PC-3 (cell line): ENCODE measurements at regions not wholly inside any gene's neighbourhood (a gene's known extent, or its start where the extent isn't known, plus 50 kb on each side); places are given as distances from the start of the nearest gene placed in this dataset.

Experiments
- ATAC-seq: fragments of 200-7000 bp; cut with Tn5 transposase; 2 replicates; pipeline ENCODE4 v1.9.1; 2020; ENCODE audit warnings: mild to moderate bottlenecking, moderate library complexity
- BruUV-seq: library from RNA; stranded (reverse); fragments of 400-500 nt; replicated peaks from 2 replicates; lab custom pipeline; 2021; lab: Mats Ljungman, UMichigan
- CTCF ChIA-PET: fragments of 300-600 bp; sonication (Branson Sonifier 250); formaldehyde crosslinking; loops from one replicate; lab custom pipeline; 2022; ENCODE audit warnings: antibody characterized with exemption; lab: Charles Lee
- POLR2A ChIA-PET: fragments of 300-600 bp; sonication (Branson Sonifier 250); formaldehyde crosslinking; loops from one replicate; lab custom pipeline; 2022; ENCODE audit warnings: antibody characterized with exemption; ENCODE audit not compliant: unreplicated experiment; lab: Charles Lee
- DNase-seq: peaks from one replicate; pipeline ENCODE4 v3.0.0-alpha.2; 2015
- H2AFZ ChIP-seq: fragments of 300-600 bp; sonication (generic); 2 replicates; pipeline ENCODE4 v1.6.0; 2016; ENCODE audit warnings: antibody characterized with exemption, low read length
- H3F3A ChIP-seq: fragments of 300-600 bp; sonication (generic); one replicate; pipeline ENCODE4 v1.6.0; 2017; ENCODE audit warnings: antibody characterized with exemption, low read length, control low read depth, mild to moderate bottlenecking; ENCODE audit not compliant: unreplicated experiment
- H3K27ac ChIP-seq: fragments of 300-600 bp; sonication (generic); 2 replicates; pipeline ENCODE4 v1.5.1; 2016; ENCODE audit warnings: mild to moderate bottlenecking, low read length
- H3K27me3 ChIP-seq: fragments of 300-600 bp; sonication (generic); 2 replicates; pipeline ENCODE4 v1.6.1; 2016; ENCODE audit warnings: low read length, mixed read lengths
- H3K36me3 ChIP-seq: fragments of 300-600 bp; sonication (generic); 2 replicates; pipeline ENCODE4 v1.6.1; 2016; ENCODE audit warnings: low read depth, mixed run types, low read length, mixed read lengths
- H3K4me1 ChIP-seq: fragments of 300-600 bp; sonication (generic); 2 replicates; pipeline ENCODE4 v1.5.1; 2016; ENCODE audit warnings: low read length; ENCODE audit not compliant: insufficient read depth
- H3K4me2 ChIP-seq: fragments of 300-600 bp; sonication (generic); 2 replicates; pipeline ENCODE4 v1.6.0; 2016; ENCODE audit warnings: low read length
- H3K4me3 ChIP-seq: fragments of 300-600 bp; sonication (generic); 2 replicates; pipeline ENCODE4 v1.5.1; 2016; ENCODE audit warnings: mild to moderate bottlenecking, low read length, mixed read lengths
- H3K79me2 ChIP-seq: fragments of 300-600 bp; sonication (generic); 2 replicates; pipeline ENCODE4 v1.6.1; 2017; ENCODE audit warnings: low read length, mixed read lengths
- H3K9ac ChIP-seq: fragments of 300-600 bp; sonication (generic); 2 replicates; pipeline ENCODE4 v1.6.0; 2016; ENCODE audit warnings: mild to moderate bottlenecking, low read length
- H3K9me2 ChIP-seq: fragments of 300-600 bp; sonication (generic); replicated peaks from 2 replicates; pipeline ENCODE4 v1.6.1; 2016; ENCODE audit warnings: mixed run types, low read length, mixed read lengths
- H3K9me3 ChIP-seq: fragments of 300-600 bp; sonication (generic); 2 replicates; pipeline ENCODE4 v1.6.1; 2016; ENCODE audit warnings: low read length, mixed read lengths
- H4K20me1 ChIP-seq: fragments of 300-600 bp; sonication (generic); 2 replicates; pipeline ENCODE4 v1.6.1; 2016; ENCODE audit warnings: low read length, mixed read lengths
- CTCF ChIP-seq: fragments of 300-600 bp; sonication (generic); conservative IDR thresholded peaks from 2 replicates; pipeline ENCODE4 v1.5.1; 2017; ENCODE audit warnings: antibody characterized with exemption, low read depth, mild to moderate bottlenecking, low read length
- EZH2 ChIP-seq: fragments of 300-600 bp; sonication (generic); IDR thresholded peaks from one replicate; pipeline ENCODE4 v1.6.1; 2017; ENCODE audit warnings: antibody characterized with exemption, mild to moderate bottlenecking, low read length; ENCODE audit not compliant: unreplicated experiment
- EZH2phosphoT487 ChIP-seq: fragments of 300-600 bp; sonication (generic); IDR thresholded peaks from 2 replicates; pipeline ENCODE4 v1.6.1; 2018; ENCODE audit warnings: mild to moderate bottlenecking, antibody characterized with exemption, low read length, borderline replicate concordance
- intact Hi-C: fragments of 100-400 bp; cut with micrococcal nuclease; formaldehyde crosslinking; loops from 2 replicates; pipeline ENCODE4 v1.9.0; 2023

DNA sequence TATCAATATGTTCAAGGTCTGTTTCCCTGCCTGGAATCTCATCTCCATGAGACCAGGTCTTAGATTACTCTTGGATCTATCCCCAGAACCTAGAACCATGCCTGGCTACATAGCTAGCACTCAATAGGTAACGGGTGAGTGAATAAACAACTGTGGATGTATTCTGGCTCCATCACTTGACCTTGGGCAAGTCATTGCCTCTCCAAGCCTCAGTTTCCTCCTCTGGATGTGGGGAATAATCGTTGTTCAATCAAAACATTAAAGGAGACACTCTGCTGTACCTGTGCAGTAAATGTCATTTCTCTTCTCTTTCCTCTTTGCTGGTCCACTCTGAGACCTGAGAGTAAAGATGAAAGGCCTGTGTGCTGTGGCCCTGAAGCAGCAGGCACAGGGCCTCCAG, 121.5 kb upstream of the MYCN start:
- Histone ChIP-seq H4K20me1 (no peaks in the 10 kb centered on the region), H3K4me2 (no peak overlapping the region), H3K9ac (no peak overlapping the region), H3F3A (no peaks in the 10 kb centered on the region), H3K79me2 (no peaks in the 10 kb centered on the region), H3K9me2 (no peaks in the 10 kb centered on the region), H3K9me3 (no peaks in the 10 kb centered on the region), H3K4me1 (no peaks in the 10 kb centered on the region), H3K27me3 (peaks cover 49% of the 10 kb centered on the region), H2AFZ (no peak overlapping the region), H3K36me3 (no peaks in the 10 kb centered on the region), H3K27ac (no peak overlapping the region), H3K4me3 (no peak overlapping the region)
- ATAC-seq (no peak), DNase-seq (no peak)
- intact Hi-C loops: no loop called here
- TF ChIP-seq EZH2phosphoT487 (no peak), EZH2 (no peak), CTCF (no peak)
- POLR2A ChIA-PET: no interaction called here
- BruUV-seq: no TSS peak
- CTCF ChIA-PET: no interaction called here

GRCh38 chr2:15819562-15820256, 120.6 kb upstream of the MYCN start:
- H3K27me3 ChIP-seq: peaks cover 46% of the 10 kb centered on the region
- no peaks in the 10 kb centered on the region for H3K4me1 ChIP-seq
- no peak overlapping the region for H3K4me2 ChIP-seq
- no peak overlapping the region for H3K9ac ChIP-seq
- ATAC-seq: no peak
- ChIA-PET CTCF (no interaction called here), POLR2A (no interaction called here)
- no peak overlapping the region for H3K27ac ChIP-seq
- no peaks in the 10 kb centered on the region for H3K36me3 ChIP-seq
- no peak overlapping the region for H2AFZ ChIP-seq
- DNase-seq: no peak
- no peak for TF ChIP-seq EZH2
- no peaks in the 10 kb centered on the region for H3K9me3 ChIP-seq
- H3K9me2 ChIP-seq: no peaks in the 10 kb centered on the region
- no peak overlapping the region for H3K4me3 ChIP-seq
- intact Hi-C loops: no loop called here
- H3F3A ChIP-seq: no peaks in the 10 kb centered on the region
- no peaks in the 10 kb centered on the region for H4K20me1 ChIP-seq
- no peaks in the 10 kb centered on the region for H3K79me2 ChIP-seq
- BruUV-seq: no TSS peak

- no peaks in the 10 kb centered on the region for H3K36me3 ChIP-seq
- no TSS peak for BruUV-seq
- no peaks in the 10 kb centered on the region for H3K4me1 ChIP-seq
- no peak for TF ChIP-seq CTCF
- no peak for TF ChIP-seq EZH2phosphoT487
- no peak for TF ChIP-seq EZH2
- CTCF ChIA-PET: no interaction called here
- H3K4me3 ChIP-seq: no peak overlapping the region
- no peak for DNase-seq
- no peaks in the 10 kb centered on the region for H3K9me2 ChIP-seq
- no peak overlapping the region for H2AFZ ChIP-seq
- no peak for ATAC-seq
- H3K27ac ChIP-seq: no peak overlapping the region
- POLR2A ChIA-PET: no interaction called here
- H4K20me1 ChIP-seq: no peaks in the 10 kb centered on the region
- no peak overlapping the region for H3K9ac ChIP-seq
- H3F3A ChIP-seq: no peaks in the 10 kb centered on the region
- no peak overlapping the region for H3K4me2 ChIP-seq
- H3K79me2 ChIP-seq: no peaks in the 10 kb centered on the region
- no peaks in the 10 kb centered on the region for H3K9me3 ChIP-seq
- H3K27me3 ChIP-seq: peaks cover 46% of the 10 kb centered on the region
- intact Hi-C loops: no loop called here
These were observed 120.1 kb upstream of the MYCN start for GRCh38 chr2:15820257-15820566.
